PFSK-1 (cell line): ENCODE measurements at regions not wholly inside any gene's neighbourhood (a gene's known extent, or its start where the extent isn't known, plus 50 kb on each side); places are given as distances from the start of the nearest gene placed in this dataset.

Experiments used
- FOXP2 ChIP-seq: optimal IDR thresholded peaks from 2 replicates; pipeline ENCODE3; 2011; ENCODE audit warnings: borderline replicate concordance, control low read depth, inconsistent platforms; ENCODE audit not compliant: insufficient read depth; ENCODE audit errors: extremely low read length, extremely low read depth
- POLR2AphosphoS5 ChIP-seq: IDR thresholded peaks from 2 replicates; pipeline ENCODE4 v1.6.1; 2012; ENCODE audit warnings: low read depth, mild to moderate bottlenecking, control low read depth, low read length, moderate library complexity
- SIN3A ChIP-seq: IDR thresholded peaks from 2 replicates; pipeline ENCODE4 v1.6.1; 2012; ENCODE audit warnings: mild to moderate bottlenecking, low read length, moderate library complexity, borderline replicate concordance; ENCODE audit not compliant: insufficient read depth
- TAF1 ChIP-seq: IDR thresholded peaks from 2 replicates; pipeline ENCODE4 v1.6.1; 2012; ENCODE audit warnings: low read length, control low read depth, borderline replicate concordance; ENCODE audit not compliant: insufficient read depth
- TF ChIP-seq, protein P1 (sequence below), 2 experiments: IDR thresholded peaks; 2 replicates each; pipeline versions ENCODE4 v1.6.1 to v1.8.0; 2011 to 2012; ENCODE audit warnings: low read depth in 2 of 2, low read length in 2 of 2, control low read depth in 1 of 2, inconsistent platforms in 1 of 2, mild to moderate bottlenecking in 1 of 2, moderate library complexity in 1 of 2; ENCODE audit not compliant: insufficient read depth in 1 of 2

DNA sequence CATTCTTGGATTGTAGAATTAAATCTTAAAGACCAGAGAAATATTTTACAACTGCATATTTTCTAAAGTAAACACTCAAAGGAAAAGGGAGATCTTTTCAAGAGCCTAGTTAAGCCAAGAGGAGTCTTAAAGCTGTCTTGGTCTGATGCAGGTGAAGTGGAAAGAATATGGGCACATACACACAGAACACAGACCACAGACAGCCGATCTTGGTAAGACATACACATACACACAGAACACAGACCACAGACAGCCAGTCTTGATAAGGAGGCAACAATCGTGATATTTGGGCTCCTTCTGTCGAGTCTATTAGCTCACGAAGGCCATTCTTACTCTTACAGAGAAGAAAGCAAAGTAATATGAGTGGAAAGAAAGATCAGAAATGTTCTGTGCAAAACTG, 1153.9 kb upstream of the TMPRSS15 start:
- TF ChIP-seq FOXP2 = no peak
- no peak for TF ChIP-seq POLR2AphosphoS5
- TF ChIP-seq, protein P1, sequence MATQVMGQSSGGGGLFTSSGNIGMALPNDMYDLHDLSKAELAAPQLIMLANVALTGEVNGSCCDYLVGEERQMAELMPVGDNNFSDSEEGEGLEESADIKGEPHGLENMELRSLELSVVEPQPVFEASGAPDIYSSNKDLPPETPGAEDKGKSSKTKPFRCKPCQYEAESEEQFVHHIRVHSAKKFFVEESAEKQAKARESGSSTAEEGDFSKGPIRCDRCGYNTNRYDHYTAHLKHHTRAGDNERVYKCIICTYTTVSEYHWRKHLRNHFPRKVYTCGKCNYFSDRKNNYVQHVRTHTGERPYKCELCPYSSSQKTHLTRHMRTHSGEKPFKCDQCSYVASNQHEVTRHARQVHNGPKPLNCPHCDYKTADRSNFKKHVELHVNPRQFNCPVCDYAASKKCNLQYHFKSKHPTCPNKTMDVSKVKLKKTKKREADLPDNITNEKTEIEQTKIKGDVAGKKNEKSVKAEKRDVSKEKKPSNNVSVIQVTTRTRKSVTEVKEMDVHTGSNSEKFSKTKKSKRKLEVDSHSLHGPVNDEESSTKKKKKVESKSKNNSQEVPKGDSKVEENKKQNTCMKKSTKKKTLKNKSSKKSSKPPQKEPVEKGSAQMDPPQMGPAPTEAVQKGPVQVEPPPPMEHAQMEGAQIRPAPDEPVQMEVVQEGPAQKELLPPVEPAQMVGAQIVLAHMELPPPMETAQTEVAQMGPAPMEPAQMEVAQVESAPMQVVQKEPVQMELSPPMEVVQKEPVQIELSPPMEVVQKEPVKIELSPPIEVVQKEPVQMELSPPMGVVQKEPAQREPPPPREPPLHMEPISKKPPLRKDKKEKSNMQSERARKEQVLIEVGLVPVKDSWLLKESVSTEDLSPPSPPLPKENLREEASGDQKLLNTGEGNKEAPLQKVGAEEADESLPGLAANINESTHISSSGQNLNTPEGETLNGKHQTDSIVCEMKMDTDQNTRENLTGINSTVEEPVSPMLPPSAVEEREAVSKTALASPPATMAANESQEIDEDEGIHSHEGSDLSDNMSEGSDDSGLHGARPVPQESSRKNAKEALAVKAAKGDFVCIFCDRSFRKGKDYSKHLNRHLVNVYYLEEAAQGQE (IDR thresholded peaks at IDR 0.05; ENCODE audit: insufficient read depth in 1 of 2, low read depth in 2 of 2, low read length in 2 of 2) = no peak
- TF ChIP-seq SIN3A = no peak
- TF ChIP-seq TAF1 = no peak

DNA sequence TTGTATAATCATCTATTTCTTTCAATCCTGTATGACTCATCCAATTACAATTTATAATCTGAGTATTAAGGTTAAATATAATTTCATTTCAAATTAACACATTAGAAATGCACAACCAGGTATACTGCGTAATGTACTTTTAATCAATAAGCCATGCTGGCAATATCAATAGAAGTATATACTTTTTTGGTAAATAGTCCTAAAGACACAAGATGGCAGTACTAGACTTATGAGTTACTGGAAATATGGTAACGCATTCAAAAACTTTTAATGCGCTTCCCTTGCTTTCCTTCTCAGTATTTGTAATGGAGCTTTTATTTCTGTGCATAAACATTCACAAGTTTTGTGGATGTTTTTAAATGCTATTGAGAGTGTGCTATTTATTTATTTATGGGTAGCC, 1162.0 kb upstream of the TMPRSS15 start:
- TF ChIP-seq FOXP2 (no peak), TAF1 (no peak), POLR2AphosphoS5 (no peak)
- TF ChIP-seq, protein P1 (IDR thresholded peaks at IDR 0.05; ENCODE audit: insufficient read depth in 1 of 2, low read depth in 2 of 2, low read length in 2 of 2) = no peak

DNA sequence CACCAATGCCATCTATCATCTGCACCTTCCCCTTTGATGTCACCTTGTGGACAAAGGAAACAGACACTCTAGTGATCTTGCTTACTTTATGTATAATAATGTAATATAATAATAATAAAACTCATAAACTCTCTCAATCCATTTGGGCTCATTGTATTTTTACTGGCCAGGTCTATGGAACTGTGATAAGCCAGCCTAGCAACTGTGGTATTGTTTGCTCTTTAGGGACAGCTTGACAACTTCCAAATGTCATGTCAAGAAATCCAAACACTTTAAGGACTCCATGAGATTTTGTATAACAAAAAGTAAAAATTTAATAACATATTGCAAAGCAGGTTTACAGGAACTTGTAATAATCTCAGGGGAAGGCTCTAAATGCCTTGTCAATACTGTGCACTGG, 1163.4 kb upstream of the TMPRSS15 start:
- TF ChIP-seq SIN3A = no peak
- no peak for TF ChIP-seq POLR2AphosphoS5
- TF ChIP-seq, protein P1 (IDR thresholded peaks at IDR 0.05; ENCODE audit: insufficient read depth in 1 of 2, low read depth in 2 of 2, low read length in 2 of 2) = no peak
- no peak for TF ChIP-seq FOXP2
- TF ChIP-seq TAF1 = no peak

DNA sequence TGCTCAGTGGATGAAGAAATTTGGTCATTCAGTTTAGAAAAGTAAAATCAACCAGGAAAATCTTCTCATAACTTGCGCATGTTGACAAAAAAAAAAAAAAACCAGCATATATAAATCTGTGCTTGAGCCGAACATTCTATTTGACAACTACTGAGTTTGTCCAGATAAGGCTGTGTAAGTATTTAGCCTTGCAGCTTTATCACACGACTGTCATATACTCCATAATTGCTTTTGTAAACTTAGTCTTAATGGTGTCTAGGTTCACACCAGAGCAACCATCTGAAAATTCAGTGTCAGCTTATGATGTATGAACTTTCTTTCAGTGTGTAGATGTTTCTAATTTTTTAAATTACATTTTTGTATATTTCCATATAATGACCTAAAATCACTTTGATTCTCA, 1173.8 kb upstream of the TMPRSS15 start:
- TF ChIP-seq FOXP2 (no peak), POLR2AphosphoS5 (no peak)

DNA sequence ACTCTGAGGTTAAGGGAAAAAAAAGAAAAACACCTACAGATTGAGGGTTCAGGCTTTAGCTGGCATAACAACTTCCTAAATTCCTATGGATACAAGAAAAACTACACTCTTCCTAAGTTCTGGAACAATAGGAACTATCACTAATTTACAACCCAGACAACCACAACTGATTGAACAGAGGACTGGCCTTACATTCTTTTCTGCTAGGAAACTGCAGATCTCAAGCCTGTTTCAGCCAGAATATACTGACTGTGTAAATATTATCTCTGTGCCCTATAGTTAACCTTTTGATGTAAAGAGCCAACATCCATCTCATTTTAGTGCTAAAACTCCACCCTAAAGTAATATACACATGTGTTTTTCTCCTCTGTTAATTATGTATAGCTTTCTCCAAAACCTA, 1186.5 kb upstream of the TMPRSS15 start:
- TF ChIP-seq POLR2AphosphoS5 (no peak), SIN3A (no peak), FOXP2 (no peak), TAF1 (no peak)
- TF ChIP-seq, protein P1 (IDR thresholded peaks at IDR 0.05; ENCODE audit: insufficient read depth in 1 of 2, low read depth in 2 of 2, low read length in 2 of 2) = no peak
